Hematopoietic multipotent progenitor cell treated with erythropoietin and hydrocortisone succinate and interleukin-3 and kit ligand, for 15 days (in vitro differentiated cells): ENCODE measurements at regions not wholly inside any gene's neighbourhood (a gene's known extent, or its start where the extent isn't known, plus 50 kb on each side); places are given as distances from the start of the nearest gene placed in this dataset.
"Not testable (repeated sequence)": the region's sequence is repeated elsewhere in the genome, so short reads cannot be mapped to it uniquely, and the experiment has no call there.

Experiments used
- DNase-seq: peaks from one replicate; pipeline ENCODE4 v3.0.0-alpha.2; 2015; ENCODE audit warnings: low spot score

DNA sequence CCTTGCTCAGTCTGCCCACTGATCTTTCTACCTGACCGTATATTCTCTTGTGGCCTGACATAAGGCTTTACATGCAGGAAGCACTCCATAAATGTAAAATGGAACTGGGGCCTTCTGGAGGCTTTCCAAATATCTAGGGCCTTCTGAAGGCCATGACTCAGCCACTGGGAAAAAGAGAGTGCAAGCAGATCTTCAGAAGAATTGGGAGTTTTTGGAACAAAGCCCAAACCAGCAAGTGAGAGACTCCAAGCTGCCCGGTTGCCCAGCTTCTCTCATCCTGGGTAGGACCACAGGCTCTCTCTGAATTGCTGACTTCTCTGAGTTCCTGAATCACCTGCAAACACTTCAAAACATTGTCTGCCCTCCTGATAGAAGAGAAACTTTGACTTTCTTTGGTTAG is 107.9 kb upstream of the BMAL1 start:
- no peak for DNase-seq

DNA sequence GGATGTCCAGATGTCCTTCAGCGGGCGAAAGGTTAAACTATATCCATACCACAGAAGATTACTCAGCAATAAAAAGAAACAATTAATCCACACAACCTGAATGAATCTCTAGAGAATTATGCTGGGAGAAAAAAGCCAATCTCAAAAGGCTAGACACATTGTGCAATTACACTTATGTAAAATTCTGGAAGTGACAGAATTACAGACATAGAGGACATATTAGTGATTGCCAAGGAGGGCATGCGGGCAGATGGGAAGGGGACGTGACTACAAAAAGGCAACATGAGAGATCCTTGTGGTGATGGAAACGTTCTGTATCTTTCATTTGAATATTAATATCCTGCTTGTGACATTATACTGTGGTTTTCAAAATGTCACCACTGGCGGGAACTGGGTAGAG is 103.5 kb upstream of the BMAL1 start:
- DNase-seq, result no peak

GRCh38 chr11:13183094-13183825 is 94.3 kb upstream of the BMAL1 start:
- DNase-seq, result no peak

- DNase-seq, result no peak
Measured at GRCh38 chr11:13183826-13184196, 93.8 kb upstream of the BMAL1 start.

DNA sequence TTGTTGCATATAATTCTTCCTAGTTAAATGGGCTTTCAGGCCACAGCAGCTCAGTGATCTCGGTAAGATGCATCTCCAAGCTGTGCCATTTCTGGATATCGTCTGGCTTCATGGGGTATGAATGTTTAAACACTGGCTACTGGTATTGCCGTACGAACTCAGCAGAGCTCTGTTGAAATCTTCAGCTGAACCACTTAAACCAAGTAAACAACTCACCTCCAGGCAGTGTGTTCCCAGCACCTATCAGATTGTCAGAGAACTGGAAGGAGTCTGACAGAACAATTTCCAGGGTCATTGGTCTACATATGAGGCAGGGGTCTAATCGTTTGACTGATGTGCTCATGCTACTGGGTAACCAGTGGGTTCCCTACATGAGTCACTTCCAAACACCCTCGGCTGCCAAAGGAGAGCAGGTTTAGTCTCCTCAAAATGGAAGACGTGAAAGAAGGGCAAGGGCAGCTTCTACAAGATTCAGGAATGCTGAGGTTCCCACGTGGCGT is 93.2 kb upstream of the BMAL1 start:
- DNase-seq, result no peak

- DNase-seq, result no peak
Measured at GRCh38 chr11:13188179-13188578, 89.4 kb upstream of the BMAL1 start.

DNA sequence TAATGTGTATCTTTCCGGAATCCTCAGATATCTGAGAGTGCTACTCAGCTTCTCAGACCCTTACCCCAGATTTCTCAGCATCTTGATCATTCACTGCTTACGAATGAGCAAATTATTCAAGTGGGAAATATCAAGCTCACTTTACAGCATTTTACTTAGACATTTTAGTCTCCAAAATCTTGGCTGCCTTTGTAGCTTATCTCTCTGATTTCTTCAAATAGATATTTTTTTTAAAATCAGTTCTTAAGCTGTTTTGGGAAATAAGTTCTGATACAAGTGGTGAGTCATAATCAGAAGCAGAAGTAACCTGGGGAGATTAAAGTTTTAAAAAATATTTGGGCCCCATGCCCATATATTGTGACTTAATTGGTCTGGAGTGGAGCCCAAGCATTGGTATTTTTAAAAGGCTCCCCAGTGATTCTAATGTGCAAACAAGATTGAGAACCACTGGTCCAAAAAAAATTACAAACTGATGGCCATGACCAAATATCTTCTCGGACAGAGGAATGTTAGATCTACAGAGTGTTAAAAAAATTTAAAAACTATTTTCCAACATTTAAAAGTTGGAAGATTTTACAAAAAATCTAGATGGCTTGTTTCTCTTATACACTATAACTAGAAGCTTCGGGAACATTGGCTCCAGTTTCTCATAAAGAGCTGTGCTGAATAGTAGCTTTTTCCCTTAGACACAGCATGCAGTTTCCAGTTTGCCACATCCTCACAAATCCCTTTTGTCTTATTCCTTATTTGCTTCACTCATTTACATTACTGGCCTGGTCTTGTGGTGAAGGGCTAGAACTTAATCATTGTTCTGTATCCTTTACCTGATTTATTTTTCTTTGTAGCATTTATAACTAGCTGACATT is 87.8 kb upstream of the BMAL1 start:
- no peak for DNase-seq

- no peak for DNase-seq
Measured at GRCh38 chr11:13193613-13194012, 84.0 kb upstream of the BMAL1 start.

- DNase-seq, result not testable (repeated sequence)
Measured at GRCh38 chr11:13197374-13197773, 80.2 kb upstream of the BMAL1 start.

DNA sequence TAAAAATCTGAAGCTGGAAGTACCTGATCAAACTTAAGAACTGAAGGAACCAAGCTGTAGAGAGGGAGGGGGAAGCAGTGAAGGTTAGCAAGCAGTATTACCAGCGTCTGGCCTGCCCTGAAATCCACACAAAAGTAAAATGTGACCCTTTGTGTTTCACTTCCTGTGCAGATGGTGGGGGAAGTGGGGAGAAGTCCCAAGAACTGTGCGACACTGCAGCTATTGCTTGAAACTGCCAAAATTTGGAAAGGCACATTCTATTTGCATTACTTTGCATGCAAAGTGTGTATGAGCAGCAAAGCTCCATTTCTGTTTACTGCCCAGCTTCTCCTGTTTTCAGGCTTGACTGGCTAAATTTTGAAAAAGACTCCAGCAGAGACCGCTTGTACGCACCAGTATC is 72.1 kb upstream of the BMAL1 start:
- DNase-seq, result no peak

DNA sequence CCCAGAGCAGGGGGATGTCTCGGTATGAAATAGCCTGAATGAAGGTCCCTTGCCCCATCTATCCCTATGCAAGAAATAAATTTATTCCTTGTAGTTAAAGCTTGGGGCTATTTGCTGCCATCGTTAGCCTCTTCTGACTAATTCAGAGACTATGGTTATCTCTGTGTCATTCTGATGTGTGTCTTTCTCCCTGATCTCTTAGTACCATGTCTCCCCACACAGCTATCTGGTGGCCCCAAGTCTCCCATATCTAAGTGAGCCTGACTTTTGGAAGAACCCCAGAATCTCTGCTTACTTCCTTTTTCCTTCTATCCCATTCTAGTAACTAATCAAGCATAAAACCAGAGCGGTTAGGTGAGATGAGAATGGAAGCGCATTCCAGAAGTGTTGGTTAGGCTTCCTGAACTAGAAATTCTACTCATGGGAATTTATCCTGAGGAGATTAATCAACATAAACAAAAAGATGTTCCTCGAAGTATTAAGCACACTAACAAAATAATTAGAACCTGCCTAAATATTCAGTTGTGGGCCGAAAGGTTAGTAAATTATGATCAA is 71.4 kb upstream of the BMAL1 start:
- DNase-seq, result no peak

GRCh38 chr11:13207270-13207664 is 70.3 kb upstream of the BMAL1 start:
- DNase-seq, result no peak

DNA sequence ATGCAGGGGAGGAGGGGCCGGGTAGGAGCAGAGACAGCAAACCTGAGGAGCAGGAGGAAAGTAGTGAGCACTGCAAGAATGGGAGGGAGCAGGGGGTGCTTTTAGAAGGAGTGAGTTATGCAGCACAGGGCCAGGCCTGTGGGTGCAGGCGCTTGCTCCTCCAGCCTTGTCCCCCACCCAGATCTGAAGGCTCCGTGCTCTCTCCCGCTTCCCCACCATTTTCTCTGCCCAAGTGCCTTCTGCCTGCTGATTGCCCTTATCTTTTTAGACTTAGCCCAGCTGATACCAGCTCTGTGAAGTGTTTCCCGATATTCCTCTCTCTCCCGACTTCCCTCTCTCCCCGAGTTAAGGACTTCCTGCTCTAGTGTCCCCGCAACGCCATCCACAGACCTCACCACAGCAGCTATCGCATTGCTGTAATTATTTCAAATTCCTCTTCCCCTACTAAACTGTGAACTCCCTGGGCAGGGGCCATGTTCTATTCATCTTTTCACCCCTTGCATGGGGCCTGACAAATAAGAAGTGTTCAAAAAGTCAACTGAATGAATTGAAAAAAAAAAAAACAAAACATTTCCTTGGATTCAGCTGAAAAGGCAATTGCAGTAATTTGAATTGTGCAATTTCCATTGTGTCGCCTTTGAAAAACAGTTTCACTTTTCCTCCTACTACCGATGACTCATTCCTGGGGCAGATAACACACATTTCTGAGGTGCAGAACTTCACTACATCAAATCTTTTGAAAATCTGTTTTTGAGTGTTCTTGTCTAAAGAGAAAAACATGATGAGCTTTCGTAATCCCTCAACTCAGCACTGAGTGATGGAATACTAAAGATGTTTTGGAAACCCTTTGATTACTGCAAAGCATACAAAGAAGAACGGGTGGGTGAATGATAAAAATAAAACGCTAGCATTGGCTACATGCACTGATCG is 69.7 kb upstream of the BMAL1 start:
- DNase-seq, result peak; percentile 2

DNA sequence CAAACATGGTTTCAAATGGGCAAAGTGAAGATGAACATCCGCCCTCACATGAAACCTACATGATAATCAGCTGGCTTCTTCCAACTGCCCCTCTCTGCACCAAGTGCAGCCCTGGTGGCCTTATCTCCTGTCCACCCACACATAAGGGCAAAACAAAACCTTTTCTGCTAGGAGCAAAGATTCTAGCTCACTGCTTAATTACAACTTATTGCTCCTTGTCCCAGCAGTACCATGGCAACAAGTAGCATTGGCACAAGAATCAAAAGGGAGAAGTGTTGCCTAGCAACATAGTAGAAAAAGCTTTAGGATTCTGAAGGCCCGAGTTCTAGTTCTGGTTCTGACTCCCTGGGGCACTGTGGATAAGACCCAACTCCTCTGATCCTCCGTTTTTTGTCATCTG is 68.7 kb upstream of the BMAL1 start:
- no peak for DNase-seq

DNA sequence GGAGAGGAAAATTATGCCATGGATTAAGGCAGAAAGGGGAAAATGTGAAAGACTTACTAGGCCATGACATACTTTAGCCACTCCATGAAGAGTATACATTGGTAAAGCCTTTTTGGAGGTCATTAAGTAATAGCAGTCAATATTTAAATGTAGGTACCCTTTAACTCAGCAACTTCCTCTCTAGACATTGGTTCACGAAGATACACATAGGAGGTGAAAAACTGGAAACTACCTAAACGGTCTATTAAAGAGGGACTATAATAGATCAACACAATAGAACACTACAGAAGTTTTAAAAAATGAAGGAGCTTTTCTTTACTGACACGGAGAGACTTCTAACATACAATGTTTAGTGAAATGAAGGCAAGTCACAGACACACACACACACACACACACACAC is 68.2 kb upstream of the BMAL1 start:
- DNase-seq, result no peak

GRCh38 chr11:13210424-13210823 is 67.2 kb upstream of the BMAL1 start:
- DNase-seq, result no peak

DNA sequence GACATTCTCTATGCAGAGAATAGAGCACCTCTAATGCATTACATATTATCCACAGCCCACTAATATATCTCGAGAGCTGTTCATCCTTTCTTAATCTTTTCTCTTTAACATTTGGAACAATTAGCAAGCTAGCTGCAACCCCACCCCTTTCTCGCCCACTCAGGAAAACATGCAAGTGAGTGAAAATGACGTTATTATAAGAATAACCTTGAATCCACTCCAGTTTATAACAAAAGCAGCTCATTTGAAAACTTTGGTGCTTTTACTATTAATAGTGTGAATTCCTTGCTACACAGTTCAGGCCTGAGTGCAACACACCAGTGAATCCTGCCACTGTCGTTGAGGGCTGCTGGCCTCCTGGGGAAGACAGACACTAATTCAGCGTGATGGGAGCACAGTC is 63.3 kb upstream of the BMAL1 start:
- no peak for DNase-seq

- no peak for DNase-seq
Measured at GRCh38 chr11:13215149-13215548, 62.4 kb upstream of the BMAL1 start.

GRCh38 chr11:13216019-13216710 is 61.4 kb upstream of the BMAL1 start:
- no peak for DNase-seq

DNA sequence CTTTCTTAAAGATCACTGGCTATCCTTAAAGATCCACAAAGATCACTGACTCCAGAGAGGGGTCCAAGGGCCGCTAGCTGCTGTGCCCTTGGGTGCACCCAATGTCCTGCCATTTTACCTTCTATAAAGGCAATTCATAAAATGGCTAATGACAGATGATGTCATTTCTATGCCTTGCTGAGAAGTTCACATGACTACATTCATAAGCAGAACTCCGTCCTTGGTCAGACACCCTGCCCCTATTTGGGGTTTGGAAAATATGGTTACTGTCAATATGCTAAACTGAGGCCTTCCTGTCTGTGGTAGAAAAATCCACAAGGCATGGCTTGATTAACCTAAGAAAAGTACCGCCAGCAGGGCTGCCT is 60.9 kb upstream of the BMAL1 start:
- no peak for DNase-seq

- DNase-seq, result not testable (repeated sequence)
Measured at GRCh38 chr11:13218685-13219084, 58.9 kb upstream of the BMAL1 start.
